ENCODE measurements at regions not wholly inside any gene's neighbourhood (a gene's known extent, or its start where the extent isn't known, plus 50 kb on each side); places are given as distances from the start of the nearest gene placed in this dataset.

- H3K27ac ChIP-seq (ENCODE audit: extremely low read depth, low read depth, low read length) = no peak overlapping the region
Observed at GRCh38 chr2:187126247-187127005, 277.5 kb upstream of the ZSWIM2 start.

DNA sequence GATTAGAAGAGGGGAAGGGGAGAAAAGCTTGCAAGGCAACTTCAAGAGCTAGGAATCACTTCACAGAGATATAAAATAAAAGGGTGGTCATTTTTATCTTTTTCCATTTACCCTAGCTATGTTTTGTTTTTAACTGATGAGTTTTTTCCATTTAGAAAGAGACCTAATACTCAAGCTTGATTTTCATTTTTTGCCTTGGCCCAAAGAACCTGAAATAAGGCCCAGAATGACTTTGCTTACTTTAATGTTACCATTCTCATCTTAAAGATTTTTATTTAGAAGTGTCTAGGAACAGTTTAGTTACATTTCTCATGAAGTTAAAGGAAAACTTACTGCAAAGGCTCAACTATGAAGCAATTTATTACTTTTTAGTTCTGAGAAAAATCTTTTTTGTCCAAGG, 276.3 kb upstream of the ZSWIM2 start:
- Histone ChIP-seq H3K4me3 (ENCODE audit: low read depth, low read length) (no peak overlapping the region), H3K9me3 (ENCODE audit: control insufficient read depth, insufficient read depth, low read depth, low read length) (no peaks in the 10 kb centered on the region), H3K27ac (ENCODE audit: extremely low read depth, low read depth, low read length) (no peak overlapping the region), H3K4me1 (ENCODE audit: control insufficient read depth, insufficient read depth, low read length) (no peaks in the 10 kb centered on the region), H3K36me3 (ENCODE audit: control insufficient read depth in 2 of 2, insufficient read depth in 1 of 2, low read length in 2 of 2) (no peaks in the 10 kb centered on the region)
- POLR2A ChIA-PET = no interaction called here
- TF ChIP-seq ZNF398 (tag by site-specific recombination; IDR thresholded peaks at IDR 0.05) (no peak), ZSCAN30 (tag by site-specific recombination; IDR thresholded peaks at IDR 0.05) (no peak), ZNF843 (tag by site-specific recombination; IDR thresholded peaks at IDR 0.05) (no peak), ZNF184 (tag by site-specific recombination; IDR thresholded peaks at IDR 0.05) (no peak), ZNF747 (tag by site-specific recombination; IDR thresholded peaks at IDR 0.05) (no peak), GLIS2 (tag by site-specific recombination; IDR thresholded peaks at IDR 0.05) (no peak), ZFP69B (tag by site-specific recombination; IDR thresholded peaks at IDR 0.05) (no peak), EGR2 (tag by site-specific recombination; IDR thresholded peaks at IDR 0.05; ENCODE audit: low read depth) (no peak), ZNF629 (tag by site-specific recombination; IDR thresholded peaks at IDR 0.05) (no peak), ZNF660 (tag by site-specific recombination; IDR thresholded peaks at IDR 0.05) (no peak), ZNF302 (tag by site-specific recombination; IDR thresholded peaks at IDR 0.05; ENCODE audit: low read depth) (no peak), ZNF311 (tag by site-specific recombination; IDR thresholded peaks at IDR 0.05; ENCODE audit: borderline replicate concordance) (no peak), ZFP3 (tag by site-specific recombination; IDR thresholded peaks at IDR 0.05; ENCODE audit: low read depth) (no peak), ZNF146 (tag by site-specific recombination; IDR thresholded peaks at IDR 0.05) (no peak), ZNF140 (tag by site-specific recombination; IDR thresholded peaks at IDR 0.05) (no peak), ZSCAN23 (tag by site-specific recombination; IDR thresholded peaks at IDR 0.05) (no peak), ZNF585B (tag by site-specific recombination; IDR thresholded peaks at IDR 0.05) (no peak), PRDM2 (tag by site-specific recombination; IDR thresholded peaks at IDR 0.05; ENCODE audit: borderline replicate concordance) (no peak)
- TF ChIP-seq, protein P1, sequence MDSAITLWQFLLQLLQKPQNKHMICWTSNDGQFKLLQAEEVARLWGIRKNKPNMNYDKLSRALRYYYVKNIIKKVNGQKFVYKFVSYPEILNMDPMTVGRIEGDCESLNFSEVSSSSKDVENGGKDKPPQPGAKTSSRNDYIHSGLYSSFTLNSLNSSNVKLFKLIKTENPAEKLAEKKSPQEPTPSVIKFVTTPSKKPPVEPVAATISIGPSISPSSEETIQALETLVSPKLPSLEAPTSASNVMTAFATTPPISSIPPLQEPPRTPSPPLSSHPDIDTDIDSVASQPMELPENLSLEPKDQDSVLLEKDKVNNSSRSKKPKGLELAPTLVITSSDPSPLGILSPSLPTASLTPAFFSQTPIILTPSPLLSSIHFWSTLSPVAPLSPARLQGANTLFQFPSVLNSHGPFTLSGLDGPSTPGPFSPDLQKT (IDR thresholded peaks at IDR 0.05; ENCODE audit: borderline replicate concordance, low read depth, low read length) = no peak
- CTCF ChIA-PET = interaction anchor here (0.6 kb wide), 1 partner anchor 292 kb away, joined by 4 read pairs; no protein-coding TSS in a partner anchor

More at GRCh38 chr2:187126247-187127005, 277.5 kb upstream of the ZSWIM2 start:
- ChIA-PET POLR2A (no interaction called here), CTCF (interaction anchor here (0.5 to 0.8 kb wide), 2 partner anchors 264 to 1399 kb away, joined by 3 to 4 read pairs; no protein-coding TSS in a partner anchor)
- Histone ChIP-seq H3K4me3 (ENCODE audit: low read depth, low read length) (no peak overlapping the region), H3K36me3 (ENCODE audit: control insufficient read depth in 2 of 2, insufficient read depth in 1 of 2, low read length in 2 of 2) (no peaks in the 10 kb centered on the region), H3K9me3 (ENCODE audit: control insufficient read depth, insufficient read depth, low read depth, low read length) (no peaks in the 10 kb centered on the region), H3K4me1 (ENCODE audit: control insufficient read depth, insufficient read depth, low read length) (no peaks in the 10 kb centered on the region)
- TF ChIP-seq ZNF747 (tag by site-specific recombination; IDR thresholded peaks at IDR 0.05) = no peak
- TF ChIP-seq ZNF426 (tag by site-specific recombination; IDR thresholded peaks at IDR 0.05) = no peak
- no peak for TF ChIP-seq ZNF266 (tag by site-specific recombination; IDR thresholded peaks at IDR 0.05; ENCODE audit: low read depth)

All from HEK293 (cell line).